ENCODE measurements at regions not wholly inside any gene's neighbourhood (a gene's known extent, or its start where the extent isn't known, plus 50 kb on each side); places are given as distances from the start of the nearest gene placed in this dataset.

DNA sequence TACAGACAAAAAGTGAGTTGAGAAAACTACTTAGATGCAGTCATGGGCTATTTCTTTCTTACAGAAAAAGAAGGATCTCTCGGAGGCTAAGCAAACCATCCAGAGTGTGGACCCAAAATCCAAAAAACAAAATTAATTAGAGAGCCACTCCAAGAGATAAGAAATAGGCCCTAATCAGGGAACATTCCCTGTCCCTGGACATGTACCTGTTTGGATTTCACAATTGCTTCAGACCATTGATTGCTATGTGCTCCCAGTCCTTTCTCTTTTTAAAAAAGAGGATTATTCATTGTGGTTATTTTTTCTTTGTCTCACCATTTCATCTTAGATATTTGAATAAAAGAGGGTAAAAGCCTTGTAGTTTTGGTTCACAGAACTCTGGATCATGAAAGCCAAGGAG is 549.9 kb downstream of the ETNK1 start:
- no peak overlapping the region for H3K9ac ChIP-seq (ENCODE audit: control insufficient read depth, insufficient read depth, low read length)
- H3K27ac ChIP-seq (ENCODE audit: control insufficient read depth, insufficient read depth) = no peak overlapping the region
- in situ Hi-C loops (cut with MboI) = no loop called here
- no peak overlapping the region for H3K4me2 ChIP-seq (ENCODE audit: control insufficient read depth, insufficient read depth)
- H3K9me3 ChIP-seq (replicated peaks; ENCODE audit: control insufficient read depth, insufficient read depth, low read length) = no peaks in the 10 kb centered on the region; the same call in 2 of the 3 replicates
- H3K27me3 ChIP-seq (replicated peaks in 1 of 2; ENCODE audit: control insufficient read depth in 2 of 2, insufficient read depth in 2 of 2, low read length in 1 of 2) = no peaks in the 10 kb centered on the region
- FAIRE-seq = no peak
- no peaks in the 10 kb centered on the region for H3K4me1 ChIP-seq (ENCODE audit: control insufficient read depth, insufficient read depth, low read length)
- no peak overlapping the region for H3K4me3 ChIP-seq
- WGBS (ENCODE audit: insufficient coverage, insufficient replicate concordance, low lambda C conversion rate, missing lambda C conversion rate) = 67% methylated on average over 1 of the region's 1 CpG
- H3K36me3 ChIP-seq (ENCODE audit: control insufficient read depth in 2 of 2, insufficient read depth in 2 of 2, low read length in 1 of 2) = no peaks in the 10 kb centered on the region
- DNase-seq (ENCODE audit: low read depth, low spot score) = no peak
- ChIA-PET SMC1A (ENCODE audit: uncharacterized antibody, unreplicated experiment) (no interaction called here), CTCF (no interaction called here), POLR2A (no interaction called here), RAD21 (ENCODE audit: unreplicated experiment) (no interaction called here)
- no peaks in the 10 kb centered on the region for H3K79me2 ChIP-seq (ENCODE audit: control insufficient read depth, insufficient read depth, low read length)
- intact Hi-C loops (cut with micrococcal nuclease; ENCODE audit: unreplicated experiment) = no loop called here
- no peak overlapping the region for H2AFZ ChIP-seq (ENCODE audit: control insufficient read depth, low read depth, low read length)
- no peak for TF ChIP-seq MYB (IDR thresholded peaks at IDR 0.05; ENCODE audit: borderline replicate concordance, low read depth, low read length)
- TF ChIP-seq RFX5 (IDR thresholded peaks at IDR 0.05; ENCODE audit: low read depth, low read length) = no peak
- no peak for TF ChIP-seq EZH2 (IDR thresholded peaks at IDR 0.05; ENCODE audit: borderline replicate concordance, control insufficient read depth, low read depth, low read length)
- TF ChIP-seq, protein P1, sequence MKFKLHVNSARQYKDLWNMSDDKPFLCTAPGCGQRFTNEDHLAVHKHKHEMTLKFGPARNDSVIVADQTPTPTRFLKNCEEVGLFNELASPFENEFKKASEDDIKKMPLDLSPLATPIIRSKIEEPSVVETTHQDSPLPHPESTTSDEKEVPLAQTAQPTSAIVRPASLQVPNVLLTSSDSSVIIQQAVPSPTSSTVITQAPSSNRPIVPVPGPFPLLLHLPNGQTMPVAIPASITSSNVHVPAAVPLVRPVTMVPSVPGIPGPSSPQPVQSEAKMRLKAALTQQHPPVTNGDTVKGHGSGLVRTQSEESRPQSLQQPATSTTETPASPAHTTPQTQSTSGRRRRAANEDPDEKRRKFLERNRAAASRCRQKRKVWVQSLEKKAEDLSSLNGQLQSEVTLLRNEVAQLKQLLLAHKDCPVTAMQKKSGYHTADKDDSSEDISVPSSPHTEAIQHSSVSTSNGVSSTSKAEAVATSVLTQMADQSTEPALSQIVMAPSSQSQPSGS (IDR thresholded peaks at IDR 0.05; ENCODE audit: low read length) = no peak
- no peak for TF ChIP-seq MTA3 (IDR thresholded peaks at IDR 0.05; ENCODE audit: borderline replicate concordance, low read length)
- no peak for TF ChIP-seq REST (IDR thresholded peaks at IDR 0.05; ENCODE audit: low read depth, low read length)
- no peak for TF ChIP-seq TCF3 (IDR thresholded peaks at IDR 0.05; ENCODE audit: borderline replicate concordance, insufficient read depth, low read depth, low read length)
- TF ChIP-seq, protein P2, sequence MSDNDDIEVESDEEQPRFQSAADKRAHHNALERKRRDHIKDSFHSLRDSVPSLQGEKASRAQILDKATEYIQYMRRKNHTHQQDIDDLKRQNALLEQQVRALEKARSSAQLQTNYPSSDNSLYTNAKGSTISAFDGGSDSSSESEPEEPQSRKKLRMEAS (IDR thresholded peaks at IDR 0.05; ENCODE audit: low read depth, low read length) = no peak
- TF ChIP-seq STAT3 (IDR thresholded peaks at IDR 0.05; ENCODE audit: low read depth, low read length) = no peak
- TF ChIP-seq HSF1 (IDR thresholded peaks at IDR 0.05; ENCODE audit: low read depth, low read length) = no peak
- no peak for TF ChIP-seq SMAD1 (IDR thresholded peaks at IDR 0.05; ENCODE audit: low read depth, partially characterized antibody)
- no peak for TF ChIP-seq NFIC (IDR thresholded peaks at IDR 0.05; ENCODE audit: low read depth, low read length)
- no peak for TF ChIP-seq BHLHE40 (IDR thresholded peaks at IDR 0.05; ENCODE audit: borderline replicate concordance in 1 of 2, low read depth in 2 of 2, low read length in 1 of 2)
- no peak for TF ChIP-seq GABPA (IDR thresholded peaks at IDR 0.05; ENCODE audit: low read depth)
- no peak for TF ChIP-seq SUPT20H (IDR thresholded peaks at IDR 0.05; ENCODE audit: borderline replicate concordance, control insufficient read depth, low read depth, low read length)
- TF ChIP-seq RAD51 (IDR thresholded peaks at IDR 0.05) = no peak
- BruUV-seq (replicated peaks) = no TSS peak
- ATAC-seq = no peak
- no peaks in the 10 kb centered on the region for H4K20me1 ChIP-seq (ENCODE audit: control insufficient read depth, insufficient read depth)
